Gastrocnemius medialis (tissue), 4 donors: ENCODE measurements at regions not wholly inside any gene's neighbourhood (a gene's known extent, or its start where the extent isn't known, plus 50 kb on each side); places are given as distances from the start of the nearest gene placed in this dataset.

Experiments used
- CTCF ChIP-seq, 5 experiments: fragments of 450-650 bp in 3 of 5; fragments of 200-600 bp in 2 of 5; sonication (generic) in 2 of 5; IDR thresholded peaks in 4 of 5; conservative IDR thresholded peaks in 1 of 5; 1 replicate in 4 of 5; 2 replicates in 1 of 5; pipeline ENCODE4 v1.5.1; 2016 to 2019; ENCODE audit warnings: antibody characterized with exemption in 5 of 5, mild to moderate bottlenecking in 3 of 5, moderate library complexity in 3 of 5
- POLR2A ChIP-seq, 2 donors: fragments of 450-650 bp; IDR thresholded peaks; one replicate each; pipeline ENCODE4 v1.6.1; 2017; ENCODE audit warnings: antibody characterized with exemption in 2 of 2, mild to moderate bottlenecking in 2 of 2, moderate library complexity in 2 of 2

GRCh38 chr2:16235747-16236146 lies 295.4 kb downstream of the MYCN start:
- TF ChIP-seq CTCF (IDR thresholded peaks at IDR 0.05 in 4 of 5, conservative IDR thresholded peaks at IDR 0.05 in 1 of 5) (no peak), POLR2A (IDR thresholded peaks at IDR 0.05) (no peak)
